ENCODE measurements at regions not wholly inside any gene's neighbourhood (a gene's known extent, or its start where the extent isn't known, plus 50 kb on each side); places are given as distances from the start of the nearest gene placed in this dataset.

DNA sequence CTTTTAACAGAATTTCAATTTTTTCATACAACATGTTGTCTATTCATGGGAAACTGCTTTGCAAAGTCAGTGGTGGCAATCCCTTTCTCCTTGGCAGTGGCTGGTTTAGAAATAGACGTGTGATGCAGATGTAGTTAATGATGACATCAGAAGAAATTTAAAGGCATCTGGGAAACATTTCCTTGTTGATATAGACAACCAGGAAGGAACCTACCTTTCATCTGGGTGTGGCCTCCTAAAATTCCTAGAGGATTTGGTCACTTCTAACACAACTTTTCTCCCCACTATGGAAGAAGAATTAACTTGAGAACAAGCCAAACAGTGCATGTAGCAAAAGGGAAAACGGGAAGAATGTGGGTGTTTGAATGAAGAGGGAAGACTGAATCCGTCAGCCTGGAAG, 102.8 kb downstream of the EFNB2 start:
- no peak overlapping the region for H4K91ac ChIP-seq (replicated peaks; ENCODE audit: insufficient read length, low read length)
- no peaks in the 10 kb centered on the region for H4K20me1 ChIP-seq (replicated peaks in 1 of 2; ENCODE audit: control insufficient read depth in 1 of 2, insufficient read depth in 2 of 2, low read length in 2 of 2)
- no peak overlapping the region for H3K4me3 ChIP-seq (ENCODE audit: extremely low read depth in 1 of 4, insufficient read depth in 2 of 4, low read depth in 3 of 4, low read length in 4 of 4)
- no peak overlapping the region for H3K27ac ChIP-seq (ENCODE audit: low read depth, low read length)
- H2BK5ac ChIP-seq (ENCODE audit: low read depth, low read length), result no peak overlapping the region
- no peak overlapping the region for H3K9ac ChIP-seq (replicated peaks in 1 of 4; ENCODE audit: extremely low read depth in 1 of 4, low read depth in 3 of 4, low read length in 3 of 4)
- no peak overlapping the region for H2AFZ ChIP-seq (ENCODE audit: low read length)
- H2BK15ac ChIP-seq (ENCODE audit: low read length), result no peak overlapping the region
- DNase-seq (ENCODE audit: low read depth in 1 of 2, low spot score in 2 of 2) (no peak), FAIRE-seq (no peak)
- H2AK5ac ChIP-seq (ENCODE audit: low read depth, low read length), result no peak overlapping the region
- ChIA-PET POLR2A (ENCODE audit: partially characterized antibody) (no interaction called here), CTCF (ENCODE audit: partially characterized antibody) (no interaction called here)
- no peak overlapping the region for H2BK120ac ChIP-seq (replicated peaks; ENCODE audit: low read depth, low read length)
- 82% methylated on average over 3 of the region's 3 CpGs; no CpG with 5 or more reads in 1 of the 2 experiments for WGBS, 2 experiments (ENCODE audit: extremely low coverage in 1 of 2, insufficient coverage in 1 of 2, insufficient read length in 1 of 2, insufficient replicate concordance in 2 of 2, low coverage in 1 of 2, low lambda C conversion rate in 2 of 2, missing lambda C conversion rate in 1 of 2)
- no peak overlapping the region for H3K56ac ChIP-seq (replicated peaks; ENCODE audit: insufficient read length, low read depth, low read length)
- H4K5ac ChIP-seq (ENCODE audit: insufficient read length, low read depth, low read length), result no peak overlapping the region
- H3K9me3 ChIP-seq (ENCODE audit: insufficient read depth in 2 of 2, low read depth in 1 of 2, low read length in 1 of 2), result no peaks in the 10 kb centered on the region
- no peak overlapping the region for H3K4ac ChIP-seq (replicated peaks; ENCODE audit: insufficient read length, low read depth, low read length)
- H3K18ac ChIP-seq (ENCODE audit: extremely low read depth, low read length), result no peak overlapping the region
- TF ChIP-seq CHD2 (IDR thresholded peaks at IDR 0.05; ENCODE audit: low read length), result no peak
- TF ChIP-seq ZNF274 (IDR thresholded peaks at IDR 0.05; ENCODE audit: borderline replicate concordance, extremely low read depth, low read length), result no peak
- no peak for TF ChIP-seq SP4 (IDR thresholded peaks at IDR 0.05; ENCODE audit: low read length)
- TF ChIP-seq ASH2L (IDR thresholded peaks at IDR 0.05; ENCODE audit: low read length), result no peak
- TF ChIP-seq CBX8 (IDR thresholded peaks at IDR 0.05; ENCODE audit: borderline replicate concordance, low read depth, low read length), result no peak
- H3K36me3 ChIP-seq (ENCODE audit: control insufficient read depth in 2 of 4, insufficient read depth in 4 of 4, low read length in 3 of 4), result no peaks in the 10 kb centered on the region
- no peaks in the 10 kb centered on the region for H3K23me2 ChIP-seq (ENCODE audit: low read depth, low read length)
- H3K79me1 ChIP-seq (ENCODE audit: low read depth, low read length), result no peaks in the 10 kb centered on the region
- no peak overlapping the region for H3K4me2 ChIP-seq (ENCODE audit: insufficient read depth in 1 of 2, low read depth in 2 of 2, low read length in 2 of 2)
- H2BK20ac ChIP-seq (ENCODE audit: low read length), result no peak overlapping the region
- no peak overlapping the region for H4K8ac ChIP-seq (ENCODE audit: extremely low read depth, insufficient read depth, low read length)
- H3K27me3 ChIP-seq (replicated peaks in 1 of 4; ENCODE audit: control insufficient read depth in 3 of 4, extremely low read depth in 1 of 4, insufficient read depth in 3 of 4, low read length in 3 of 4), result no peaks in the 10 kb centered on the region
- no peak overlapping the region for H3K23ac ChIP-seq (ENCODE audit: insufficient read length)
- no peaks in the 10 kb centered on the region for H3K4me1 ChIP-seq (replicated peaks in 1 of 4; ENCODE audit: control insufficient read depth in 3 of 4, insufficient read depth in 4 of 4, low read length in 3 of 4)
- no peak overlapping the region for H3K14ac ChIP-seq (ENCODE audit: insufficient read length)
- no peak overlapping the region for H2BK12ac ChIP-seq (ENCODE audit: low read depth, low read length)
- no peaks in the 10 kb centered on the region for H3K79me2 ChIP-seq (ENCODE audit: control insufficient read depth in 1 of 2, insufficient read depth in 2 of 2, low read length in 2 of 2)
